ENCODE measurements at regions not wholly inside any gene's neighbourhood (a gene's known extent, or its start where the extent isn't known, plus 50 kb on each side); places are given as distances from the start of the nearest gene placed in this dataset.

GRCh38 chr13:111861766-111862366 lies 205.1 kb upstream of the SOX1 start:
- no peak for DNase-seq (ENCODE audit: low read depth in 4 of 4, low spot score in 2 of 4)

- DNase-seq (ENCODE audit: low read depth in 4 of 4, low spot score in 2 of 4), result no peak
Observed at GRCh38 chr13:111862836-111863815, 203.8 kb upstream of the SOX1 start.

- DNase-seq (ENCODE audit: low read depth in 4 of 4, low spot score in 2 of 4), result no peak
Observed at GRCh38 chr13:111864566-111864965, 202.4 kb upstream of the SOX1 start.

DNA sequence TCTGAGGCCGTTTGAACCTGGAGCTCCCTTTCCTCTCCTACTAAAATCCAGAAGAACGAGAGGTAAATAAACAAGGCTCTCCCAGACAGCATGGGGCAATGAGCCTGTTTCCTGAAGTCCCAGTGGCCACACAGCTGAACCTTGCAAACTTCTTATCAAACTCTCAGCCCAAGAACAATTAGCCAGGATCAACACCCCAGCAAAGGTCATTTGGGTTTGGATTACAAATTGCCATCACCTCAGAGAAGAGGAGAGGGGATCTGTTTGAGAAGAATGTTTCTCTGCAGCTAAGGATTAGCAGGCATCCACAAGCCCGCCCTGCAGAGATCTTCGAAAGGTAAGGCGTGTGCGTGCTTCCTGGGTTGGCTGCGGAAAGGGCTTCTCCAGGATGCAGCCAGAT lies 201.9 kb upstream of the SOX1 start:
- no peak for DNase-seq (ENCODE audit: low read depth in 4 of 4, low spot score in 2 of 4)

GRCh38 chr13:111865826-111866225 lies 201.1 kb upstream of the SOX1 start:
- DNase-seq (ENCODE audit: low read depth in 4 of 4, low spot score in 2 of 4), result no peak

GRCh38 chr13:111866731-111867245 lies 200.2 kb upstream of the SOX1 start:
- DNase-seq (ENCODE audit: low read depth in 4 of 4, low spot score in 2 of 4), result no peak

DNA sequence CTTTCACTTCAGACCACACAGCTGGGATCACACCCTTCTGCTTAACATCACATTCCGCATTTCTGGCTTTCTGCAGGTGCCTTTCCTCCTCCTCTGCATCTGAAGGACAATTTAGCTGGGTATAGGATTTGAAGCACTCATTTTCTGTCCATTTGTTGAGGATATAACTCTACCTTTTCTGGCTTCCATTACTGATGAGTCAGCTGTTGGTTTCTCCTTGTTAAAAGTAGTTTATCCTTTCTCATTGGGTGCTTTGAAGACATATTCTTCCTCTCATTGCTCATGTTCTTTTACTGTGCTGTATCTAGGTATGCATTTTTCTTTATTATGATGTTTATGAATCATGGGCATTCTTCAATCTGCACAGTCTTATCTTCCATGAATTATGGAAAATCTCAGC lies 199.3 kb upstream of the SOX1 start:
- DNase-seq (ENCODE audit: low read depth in 4 of 4, low spot score in 2 of 4), result no peak

DNA sequence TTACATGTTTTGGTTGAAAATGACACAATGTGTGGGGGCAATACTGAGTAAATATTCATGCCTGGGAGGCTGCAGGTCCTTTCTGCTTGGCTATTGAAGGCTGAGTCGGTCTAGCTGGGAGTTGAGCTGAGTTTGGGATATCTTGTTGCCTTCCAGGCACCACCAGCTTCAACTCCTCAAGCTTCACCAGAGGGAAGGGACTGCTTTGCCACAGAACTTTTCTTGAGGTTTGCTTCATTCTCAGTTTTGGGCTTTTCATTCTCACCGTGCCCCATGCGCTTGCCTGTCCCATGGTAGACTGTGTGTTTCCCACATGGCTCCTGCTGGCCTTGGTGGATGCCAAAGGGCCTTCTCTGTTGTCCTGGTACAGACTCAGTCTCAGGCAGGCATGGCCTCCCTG lies 198.2 kb upstream of the SOX1 start:
- no peak for DNase-seq (ENCODE audit: low read depth in 4 of 4, low spot score in 2 of 4)

GRCh38 chr13:111872475-111873150 lies 194.3 kb upstream of the SOX1 start:
- DNase-seq (ENCODE audit: low read depth in 4 of 4, low spot score in 2 of 4), result no peak

- DNase-seq (ENCODE audit: low read depth in 4 of 4, low spot score in 2 of 4), result no peak
Observed at GRCh38 chr13:111873676-111874178, 193.2 kb upstream of the SOX1 start.

DNA sequence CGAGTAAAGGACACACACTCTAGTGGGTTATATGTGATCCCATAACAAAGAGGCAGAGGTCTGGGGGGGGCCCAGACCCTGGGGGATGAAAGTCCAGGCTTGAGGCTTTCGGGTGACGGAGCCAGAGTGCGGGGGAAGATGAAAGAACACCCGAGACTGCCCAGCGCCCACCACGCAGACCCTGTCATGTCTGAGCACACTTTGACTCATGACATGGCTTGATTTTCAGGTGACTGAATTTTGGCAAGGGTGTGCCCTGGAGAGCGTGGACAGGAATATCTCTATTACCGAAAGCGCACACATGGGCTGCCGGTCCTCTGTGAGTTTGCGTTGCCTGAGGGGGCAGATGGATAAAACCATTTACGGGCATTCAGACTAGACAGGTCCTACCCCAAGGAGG lies 192.0 kb upstream of the SOX1 start:
- no peak for DNase-seq (ENCODE audit: low read depth in 4 of 4, low spot score in 2 of 4)

- DNase-seq (ENCODE audit: low read depth in 4 of 4, low spot score in 2 of 4), result no peak
Observed at GRCh38 chr13:111875915-111876314, 191.0 kb upstream of the SOX1 start.

- DNase-seq (ENCODE audit: low read depth in 4 of 4, low spot score in 2 of 4), result no peak
Observed at GRCh38 chr13:111876506-111876905, 190.4 kb upstream of the SOX1 start.

DNA sequence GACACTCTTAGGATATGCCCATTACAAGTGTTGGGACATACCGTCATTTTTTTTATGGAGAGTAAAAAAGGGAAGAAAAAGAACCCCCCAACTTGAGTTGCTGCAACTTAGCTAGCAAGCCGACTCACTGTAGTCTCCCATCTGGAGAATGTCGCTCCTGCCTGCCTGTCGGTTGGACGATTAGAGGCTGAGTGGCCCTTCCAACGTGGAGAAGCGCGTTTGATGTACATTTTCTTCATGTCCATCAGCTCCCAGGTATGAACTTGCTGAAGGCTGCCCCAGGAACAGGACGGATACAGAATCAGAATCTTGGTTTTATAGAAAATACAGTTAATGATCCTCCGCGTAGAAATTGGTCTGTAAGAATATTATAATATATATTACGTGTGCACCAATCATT lies 189.0 kb upstream of the SOX1 start:
- DNase-seq (ENCODE audit: low read depth in 4 of 4, low spot score in 2 of 4), result no peak

- no peak for DNase-seq (ENCODE audit: low read depth in 4 of 4, low spot score in 2 of 4)
Observed at GRCh38 chr13:111879719-111880118, 187.2 kb upstream of the SOX1 start.

GRCh38 chr13:111880185-111880584 lies 186.8 kb upstream of the SOX1 start:
- DNase-seq (ENCODE audit: low read depth in 4 of 4, low spot score in 2 of 4), result no peak

DNA sequence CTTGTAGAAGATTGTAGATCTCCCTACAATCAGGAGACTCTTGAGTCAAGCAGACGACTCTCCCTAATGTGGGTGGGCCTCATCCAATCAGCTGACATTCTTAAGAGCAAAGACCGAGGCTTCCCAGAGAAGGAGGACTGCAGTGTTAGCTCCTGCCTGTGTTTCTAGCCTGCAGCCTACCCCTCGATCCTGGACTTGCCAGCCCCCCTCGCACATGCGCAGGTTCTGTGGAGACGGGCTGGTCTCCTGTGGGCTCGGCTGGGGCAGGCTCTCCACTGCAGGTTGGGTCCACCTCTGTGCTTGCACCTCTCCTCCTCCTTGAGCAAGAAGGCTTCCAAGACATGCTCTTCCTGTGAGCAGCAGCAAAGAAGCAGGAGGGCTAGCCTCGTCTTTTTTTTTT lies 185.2 kb upstream of the SOX1 start:
- DNase-seq (ENCODE audit: low read depth in 4 of 4, low spot score in 2 of 4), result no peak

- no peak for DNase-seq (ENCODE audit: low read depth in 4 of 4, low spot score in 2 of 4)
Observed at GRCh38 chr13:111882351-111882750, 184.6 kb upstream of the SOX1 start.

DNA sequence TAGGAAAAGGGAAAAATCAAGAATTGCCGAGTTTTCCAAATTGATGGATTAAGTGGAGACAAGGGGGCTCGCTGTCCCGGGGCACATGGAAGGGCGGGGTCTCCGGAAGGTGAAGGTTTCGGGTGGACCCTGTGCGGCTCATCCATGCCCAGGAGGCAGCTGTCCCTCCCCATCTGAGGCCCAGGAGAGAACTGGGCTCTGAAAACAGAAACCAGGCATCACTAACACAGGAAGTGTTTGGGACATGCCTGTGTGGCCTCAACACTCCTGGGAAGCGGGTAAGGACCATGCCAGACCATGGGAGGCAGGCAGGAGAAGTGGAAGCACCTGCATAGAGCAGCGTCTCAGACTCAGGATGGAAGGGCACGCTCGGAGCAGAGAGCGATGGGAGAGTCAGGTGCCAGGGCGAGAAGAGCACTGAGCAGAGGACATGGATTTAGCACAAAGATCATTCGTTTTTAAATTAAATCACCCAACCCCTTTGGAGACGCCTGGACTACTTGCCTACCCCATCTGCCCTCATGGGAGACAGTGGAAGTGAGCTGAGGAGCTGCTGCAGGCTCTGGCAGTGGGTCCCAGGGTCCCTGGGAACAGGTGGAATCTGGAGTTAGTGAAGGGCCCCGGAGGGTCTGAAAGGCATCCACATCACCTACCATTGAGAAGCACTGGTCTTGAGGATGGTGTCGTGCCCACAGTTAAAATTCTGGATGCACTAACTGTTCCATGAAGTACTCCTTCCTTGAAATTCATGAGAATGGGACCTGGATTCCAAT lies 183.2 kb upstream of the SOX1 start:
- no peak for DNase-seq (ENCODE audit: low read depth in 4 of 4, low spot score in 2 of 4)

DNA sequence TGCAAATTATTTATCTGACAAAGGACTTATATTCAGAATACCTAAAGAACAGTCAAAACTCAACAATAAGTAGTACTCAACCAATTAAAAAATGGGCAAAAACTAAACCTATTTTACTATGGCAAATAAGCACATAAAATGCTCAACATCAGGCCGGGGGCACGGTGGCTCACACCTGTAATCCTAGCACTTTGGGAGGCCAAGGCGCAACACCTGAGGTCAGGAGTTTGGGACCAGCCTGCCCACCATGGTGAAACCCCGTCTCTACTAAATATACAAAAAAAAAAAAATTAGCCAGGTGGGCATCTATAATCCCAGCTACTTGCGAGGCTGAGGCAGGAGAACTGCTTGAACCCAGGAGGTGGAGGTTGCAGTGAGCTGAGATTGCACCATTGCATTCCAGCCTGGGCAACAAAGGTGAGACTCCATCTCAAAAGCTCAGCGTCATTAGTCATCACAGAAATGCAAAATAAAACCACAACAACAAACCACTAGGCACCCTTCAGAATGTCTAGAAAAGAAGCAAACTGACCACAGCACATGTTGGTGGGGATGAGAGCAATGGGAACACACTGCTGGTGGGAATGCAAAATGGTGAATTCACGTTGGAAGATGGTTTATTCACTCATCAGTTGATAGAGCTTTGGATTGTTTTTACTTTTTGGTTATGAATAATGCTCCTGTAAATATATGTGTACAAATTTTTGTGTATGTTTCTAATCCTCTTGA lies 180.6 kb upstream of the SOX1 start:
- no peak for DNase-seq (ENCODE audit: low read depth in 4 of 4, low spot score in 2 of 4)
